ENCODE measurements at regions not wholly inside any gene's neighbourhood (a gene's known extent, or its start where the extent isn't known, plus 50 kb on each side); places are given as distances from the start of the nearest gene placed in this dataset.

- DNase-seq (no peak), ATAC-seq (replicated peaks in 1 of 2) (no peak)
- H3K27ac Mint-ChIP-seq: no peak overlapping the region
- peaks cover 0 to 2% of the 10 kb centered on the region in 2 donors for H3K36me3 Mint-ChIP-seq (ENCODE audit: insufficient read depth in 2 of 2)
- H3K9me3 Mint-ChIP-seq: no peaks in the 10 kb centered on the region
- no peaks in the 10 kb centered on the region for H3K27me3 Mint-ChIP-seq (ENCODE audit: low read depth)
- no peaks in the 10 kb centered on the region for H3K4me1 Mint-ChIP-seq (ENCODE audit: low read depth)
- no peak overlapping the region for H3K4me3 Mint-ChIP-seq
Observed at GRCh38 chr11:24344222-24344621, 152.6 kb upstream of the LUZP2 start.

GRCh38 chr11:24348908-24349307, 147.9 kb upstream of the LUZP2 start:
- Mint-ChIP-seq H3K27me3 (ENCODE audit: low read depth) (no peaks in the 10 kb centered on the region), H3K27ac (no peak overlapping the region), H3K4me3 (no peak overlapping the region), H3K4me1 (ENCODE audit: low read depth) (no peaks in the 10 kb centered on the region), H3K9me3 (peaks cover 0 to 2% of the 10 kb centered on the region in 2 donors), H3K36me3 (ENCODE audit: insufficient read depth in 2 of 2) (peaks cover 0 to 2% of the 10 kb centered on the region in 2 donors)
- DNase-seq (no peak), ATAC-seq (replicated peaks in 1 of 2) (no peak)

- Mint-ChIP-seq H3K4me3 (no peak overlapping the region), H3K27ac (no peak overlapping the region), H3K27me3 (ENCODE audit: low read depth) (no peaks in the 10 kb centered on the region), H3K9me3 (peaks cover 0 to 2% of the 10 kb centered on the region in 2 donors), H3K4me1 (ENCODE audit: low read depth) (no peaks in the 10 kb centered on the region), H3K36me3 (ENCODE audit: insufficient read depth in 2 of 2) (no peaks in the 10 kb centered on the region)
- no peak for DNase-seq
- ATAC-seq (replicated peaks in 1 of 2): no peak
Observed at GRCh38 chr11:24351179-24351578, 145.7 kb upstream of the LUZP2 start.

GRCh38 chr11:24356501-24356900, 140.4 kb upstream of the LUZP2 start:
- ATAC-seq (replicated peaks in 1 of 2): no peak
- no peak overlapping the region for H3K4me3 Mint-ChIP-seq

GRCh38 chr11:24357620-24358410, 139.0 kb upstream of the LUZP2 start:
- Mint-ChIP-seq H3K9me3 (peaks cover 0 to 1% of the 10 kb centered on the region in 2 donors), H3K4me3 (no peak overlapping the region), H3K27me3 (ENCODE audit: low read depth) (no peaks in the 10 kb centered on the region), H3K36me3 (ENCODE audit: insufficient read depth in 2 of 2) (no peaks in the 10 kb centered on the region), H3K4me1 (ENCODE audit: low read depth) (no peaks in the 10 kb centered on the region), H3K27ac (no peak overlapping the region)
- no peak for DNase-seq
- no peak for ATAC-seq (replicated peaks in 1 of 2)

More at GRCh38 chr11:24356501-24356900, 140.4 kb upstream of the LUZP2 start:
- Mint-ChIP-seq H3K27me3 (ENCODE audit: low read depth) (no peaks in the 10 kb centered on the region), H3K9me3 (peaks cover 0 to 1% of the 10 kb centered on the region in 2 donors), H3K4me1 (ENCODE audit: low read depth) (no peaks in the 10 kb centered on the region), H3K36me3 (ENCODE audit: insufficient read depth in 2 of 2) (no peaks in the 10 kb centered on the region), H3K27ac (no peak overlapping the region)
- DNase-seq: no peak

GRCh38 chr11:24372491-24372890, 124.4 kb upstream of the LUZP2 start:
- no peaks in the 10 kb centered on the region for H3K4me1 Mint-ChIP-seq (ENCODE audit: low read depth)
- H3K36me3 Mint-ChIP-seq (ENCODE audit: insufficient read depth in 2 of 2): no peaks in the 10 kb centered on the region
- DNase-seq (no peak), ATAC-seq (replicated peaks in 1 of 2) (no peak)
- H3K27ac Mint-ChIP-seq: no peak overlapping the region
- no peaks in the 10 kb centered on the region for H3K27me3 Mint-ChIP-seq (ENCODE audit: low read depth)
- no peak overlapping the region for H3K4me3 Mint-ChIP-seq
- peaks cover 7 to 11% of the 10 kb centered on the region in 2 donors for H3K9me3 Mint-ChIP-seq

GRCh38 chr11:24373516-24373915, 123.3 kb upstream of the LUZP2 start:
- H3K27ac Mint-ChIP-seq: no peak overlapping the region
- H3K4me1 Mint-ChIP-seq (ENCODE audit: low read depth): no peaks in the 10 kb centered on the region
- no peak overlapping the region for H3K4me3 Mint-ChIP-seq
- DNase-seq (no peak), ATAC-seq (replicated peaks in 1 of 2) (no peak)
- H3K27me3 Mint-ChIP-seq (ENCODE audit: low read depth): no peaks in the 10 kb centered on the region
- H3K9me3 Mint-ChIP-seq: peaks cover 7 to 11% of the 10 kb centered on the region in 2 donors
- no peaks in the 10 kb centered on the region for H3K36me3 Mint-ChIP-seq (ENCODE audit: insufficient read depth in 2 of 2)

GRCh38 chr11:24375351-24375750, 121.5 kb upstream of the LUZP2 start:
- H3K4me1 Mint-ChIP-seq (ENCODE audit: low read depth): no peaks in the 10 kb centered on the region
- no peak overlapping the region for H3K27ac Mint-ChIP-seq
- H3K9me3 Mint-ChIP-seq: peaks cover 7 to 9% of the 10 kb centered on the region in 2 donors
- no peak overlapping the region for H3K4me3 Mint-ChIP-seq
- no peak for DNase-seq
- no peaks in the 10 kb centered on the region for H3K27me3 Mint-ChIP-seq (ENCODE audit: low read depth)
- ATAC-seq (replicated peaks in 1 of 2): no peak
- no peaks in the 10 kb centered on the region for H3K36me3 Mint-ChIP-seq (ENCODE audit: insufficient read depth in 2 of 2)

- Mint-ChIP-seq H3K9me3 (peaks cover 7 to 9% of the 10 kb centered on the region in 2 donors), H3K27ac (no peak overlapping the region), H3K4me1 (ENCODE audit: low read depth) (no peaks in the 10 kb centered on the region), H3K27me3 (ENCODE audit: low read depth) (no peaks in the 10 kb centered on the region), H3K4me3 (no peak overlapping the region), H3K36me3 (ENCODE audit: insufficient read depth in 2 of 2) (no peaks in the 10 kb centered on the region)
- DNase-seq (no peak), ATAC-seq (replicated peaks in 1 of 2) (no peak)
Observed at GRCh38 chr11:24375931-24376330, 120.9 kb upstream of the LUZP2 start.

- no peak overlapping the region for H3K27ac Mint-ChIP-seq
- peaks cover 0 to 3% of the 10 kb centered on the region in 2 donors for H3K9me3 Mint-ChIP-seq
- H3K27me3 Mint-ChIP-seq (ENCODE audit: low read depth): no peaks in the 10 kb centered on the region
- no peaks in the 10 kb centered on the region for H3K4me1 Mint-ChIP-seq (ENCODE audit: low read depth)
- H3K4me3 Mint-ChIP-seq: no peak overlapping the region
- no peaks in the 10 kb centered on the region for H3K36me3 Mint-ChIP-seq (ENCODE audit: insufficient read depth in 2 of 2)
- DNase-seq: no peak
- ATAC-seq (replicated peaks in 1 of 2): no peak
Observed at GRCh38 chr11:24383137-24383536, 113.7 kb upstream of the LUZP2 start.

GRCh38 chr11:24384240-24384639, 112.6 kb upstream of the LUZP2 start:
- ATAC-seq (replicated peaks in 1 of 2) (no peak), DNase-seq (no peak)
- peaks cover 0 to 3% of the 10 kb centered on the region in 2 donors for H3K9me3 Mint-ChIP-seq
- no peak overlapping the region for H3K27ac Mint-ChIP-seq
- H3K36me3 Mint-ChIP-seq (ENCODE audit: insufficient read depth in 2 of 2): no peaks in the 10 kb centered on the region
- H3K4me1 Mint-ChIP-seq (ENCODE audit: low read depth): no peaks in the 10 kb centered on the region
- no peaks in the 10 kb centered on the region for H3K27me3 Mint-ChIP-seq (ENCODE audit: low read depth)
- H3K4me3 Mint-ChIP-seq: no peak overlapping the region

GRCh38 chr11:24386546-24387397, 110.1 kb upstream of the LUZP2 start:
- Mint-ChIP-seq H3K27ac (no peak overlapping the region), H3K36me3 (ENCODE audit: insufficient read depth in 2 of 2) (no peaks in the 10 kb centered on the region), H3K27me3 (ENCODE audit: low read depth) (no peaks in the 10 kb centered on the region), H3K9me3 (no peaks in the 10 kb centered on the region), H3K4me1 (ENCODE audit: low read depth) (no peaks in the 10 kb centered on the region), H3K4me3 (no peak overlapping the region)
- no peak for DNase-seq
- no peak for ATAC-seq (replicated peaks in 1 of 2)

GRCh38 chr11:24389575-24389974, 107.3 kb upstream of the LUZP2 start:
- no peak overlapping the region for H3K27ac Mint-ChIP-seq
- H3K4me1 Mint-ChIP-seq (ENCODE audit: low read depth): no peaks in the 10 kb centered on the region
- H3K9me3 Mint-ChIP-seq: peaks cover 0 to 3% of the 10 kb centered on the region in 2 donors
- H3K27me3 Mint-ChIP-seq (ENCODE audit: low read depth): no peaks in the 10 kb centered on the region
- H3K4me3 Mint-ChIP-seq: no peak overlapping the region
- DNase-seq: no peak
- H3K36me3 Mint-ChIP-seq (ENCODE audit: insufficient read depth in 2 of 2): no peaks in the 10 kb centered on the region
- ATAC-seq (replicated peaks in 1 of 2): no peak

Measured in activated T-cell treated with anti-CD3 and anti-CD28 coated beads, Interleukin-2, amount 50 U/mL, for 72 hours (primary cell).